Endothelial cell of umbilical vein (primary cell): ENCODE measurements at regions not wholly inside any gene's neighbourhood (a gene's known extent, or its start where the extent isn't known, plus 50 kb on each side); places are given as distances from the start of the nearest gene placed in this dataset.
A peak's percentile ranks its signal among the peaks of the same experiment; 100 is the strongest.

Experiments
- BruUV-seq: library from RNA; stranded (reverse); fragments of 400-500 nt; replicated peaks from 2 replicates; lab custom pipeline; 2021; lab: Mats Ljungman, UMichigan
- CTCF ChIA-PET: fragments of 300-600, 350-600 bp; sonication (Branson Sonifier 250); formaldehyde crosslinking; loops from one replicate; lab custom pipeline; 2021; ENCODE audit warnings: antibody characterized with exemption, inconsistent platforms; lab: Charles Lee
- POLR2A ChIA-PET: fragments of 300-600, 350-600 bp; sonication (Branson Sonifier 250); formaldehyde crosslinking; loops from one replicate; lab custom pipeline; 2021; ENCODE audit warnings: antibody characterized with exemption, inconsistent platforms; lab: Charles Lee
- DNase-seq: peaks from one replicate; pipeline ENCODE4 v3.0.0-alpha.2; 2011; ENCODE audit warnings: low read depth, low spot score
- FAIRE-seq: peaks from 2 replicates; lab custom pipeline; 2011; peaks lifted over from hg19 to GRCh38; lab: Jason Lieb, UNC
- H2AFZ ChIP-seq: 2 replicates; pipeline ENCODE4 v1.6.0; 2012; ENCODE audit warnings: low read depth, low read length, control low read depth, inconsistent platforms
- H3K27ac ChIP-seq: 2 replicates; pipeline ENCODE4 v1.5.1; 2011; ENCODE audit warnings: low read depth, mild to moderate bottlenecking, control low read depth, low read length, moderate library complexity; ENCODE audit not compliant: insufficient read depth
- H3K27me3 ChIP-seq, 2 experiments: 2 replicates each; pipeline versions ENCODE4 v1.6.0 to v1.6.1; 2011; ENCODE audit warnings: low read length in 2 of 2, mixed read lengths in 1 of 2; ENCODE audit not compliant: control insufficient read depth in 2 of 2, insufficient read depth in 2 of 2
- H3K36me3 ChIP-seq, 2 experiments: 2 replicates in 1 of 2; 3 replicates in 1 of 2; pipeline ENCODE4 v1.5.1; 2011; ENCODE audit warnings: low read length in 2 of 2, mild to moderate bottlenecking in 1 of 2, moderate library complexity in 1 of 2; ENCODE audit not compliant: control insufficient read depth in 2 of 2, insufficient read depth in 2 of 2; ENCODE audit errors: extremely low read depth in 1 of 2
- H3K4me1 ChIP-seq: 3 replicates; pipeline ENCODE4 v1.5.1; 2011; ENCODE audit warnings: mild to moderate bottlenecking, low read length; ENCODE audit not compliant: control insufficient read depth, insufficient read depth; ENCODE audit errors: extremely low read depth
- H3K4me2 ChIP-seq: 2 replicates; pipeline ENCODE4 v1.6.1; 2011; ENCODE audit warnings: low read length, control low read depth, mixed read lengths; ENCODE audit not compliant: insufficient read depth
- H3K4me3 ChIP-seq, 3 experiments: fragments of 200-600 bp in 1 of 3; sonication (generic), shearing (Covaris generic) in 1 of 3; replicated peaks in 1 of 3; 2 replicates each; pipeline ENCODE4 v1.5.1; 2011 to 2016; ENCODE audit warnings: control low read depth in 3 of 3, low read length in 3 of 3, mild to moderate bottlenecking in 2 of 3, inconsistent platforms in 1 of 3, low read depth in 1 of 3, moderate library complexity in 1 of 3; ENCODE audit not compliant: insufficient read depth in 1 of 3
- H3K79me2 ChIP-seq: 2 replicates; pipeline ENCODE4 v1.6.0; 2012; ENCODE audit warnings: low read length, inconsistent platforms; ENCODE audit not compliant: control insufficient read depth, insufficient read depth
- H3K9ac ChIP-seq: replicated peaks from 2 replicates; pipeline ENCODE3; 2011; ENCODE audit warnings: low read length, control low read depth; ENCODE audit not compliant: insufficient read depth; ENCODE audit errors: extremely low read depth
- H3K9me1 ChIP-seq: replicated peaks from 3 replicates; pipeline ENCODE4 v1.6.0; 2011; ENCODE audit warnings: mild to moderate bottlenecking, low read length; ENCODE audit not compliant: control insufficient read depth, insufficient read depth; ENCODE audit errors: extremely low read depth
- H3K9me3 ChIP-seq: replicated peaks from 2 replicates; pipeline ENCODE4 v1.5.1; 2012; ENCODE audit warnings: low read length, inconsistent platforms; ENCODE audit not compliant: control insufficient read depth, insufficient read depth
- H4K20me1 ChIP-seq: replicated peaks from 2 replicates; pipeline ENCODE3; 2011; ENCODE audit warnings: mild to moderate bottlenecking, low read length; ENCODE audit not compliant: control insufficient read depth, insufficient read depth; ENCODE audit errors: extremely low read depth
- CTCF ChIP-seq, 2 donors: IDR thresholded peaks; 1 replicate in 1 of 2; 2 replicates in 1 of 2; pipeline ENCODE4 v1.5.1; 2011; ENCODE audit warnings: low read length in 2 of 2, mild to moderate bottlenecking in 2 of 2, moderate library complexity in 2 of 2, control low read depth in 1 of 2, inconsistent platforms in 1 of 2, low read depth in 1 of 2; ENCODE audit not compliant: insufficient read depth in 1 of 2; ENCODE audit errors: extremely low read depth in 1 of 2
- EZH2 ChIP-seq: IDR thresholded peaks from 2 replicates; pipeline ENCODE4 v1.6.1; 2012; ENCODE audit warnings: borderline replicate concordance, low read depth, mild to moderate bottlenecking, moderate library complexity, low read length, inconsistent platforms; ENCODE audit not compliant: severe bottlenecking
- FOS ChIP-seq: IDR thresholded peaks from 2 replicates; pipeline ENCODE4 v1.6.1; 2011; ENCODE audit warnings: mild to moderate bottlenecking, low read length, moderate library complexity, borderline replicate concordance; ENCODE audit not compliant: insufficient read depth
- GATA2 ChIP-seq: IDR thresholded peaks from 2 replicates; pipeline ENCODE4 v1.7.0; 2011; ENCODE audit warnings: low read depth, mild to moderate bottlenecking, moderate library complexity, mixed read lengths, low read length; ENCODE audit not compliant: insufficient read length, insufficient read depth
- JUN ChIP-seq: IDR thresholded peaks from 2 replicates; pipeline ENCODE4 v1.6.1; 2011; ENCODE audit warnings: borderline replicate concordance, low read depth; ENCODE audit not compliant: insufficient read length, insufficient read depth
- MAX ChIP-seq: IDR thresholded peaks from 2 replicates; pipeline ENCODE4 v1.6.1; 2011; ENCODE audit not compliant: insufficient read depth, insufficient read length
- MYC ChIP-seq: IDR thresholded peaks from one replicate; pipeline ENCODE4 v1.6.1; 2011; ENCODE audit warnings: mild to moderate bottlenecking, low read depth, low read length
- POLR2A ChIP-seq: IDR thresholded peaks from 2 replicates; pipeline ENCODE4 v1.6.1; 2012; ENCODE audit warnings: low read depth, mild to moderate bottlenecking, control low read depth, low read length
- POLR2AphosphoS5 ChIP-seq: IDR thresholded peaks from 2 replicates; pipeline ENCODE4 v1.6.1; 2012; ENCODE audit warnings: low read depth, mild to moderate bottlenecking, control low read depth, low read length, moderate library complexity; ENCODE audit not compliant: insufficient read depth
- dilution Hi-C: fragments of 300-500 bp; cut with MboI; formaldehyde crosslinking; loops from one replicate; pipeline ENCODE4 v1.15.0; 2019; ENCODE audit warnings: low sequenced_read_pairs; ENCODE audit not compliant: extremely low pct_ligation_motif_present
- intact Hi-C: fragments of 100-400 bp; cut with micrococcal nuclease; formaldehyde crosslinking; loops from one replicate; pipeline ENCODE4 v1.10.0; 2022

- Histone ChIP-seq H3K36me3 (no peaks in the 10 kb centered on the region), H3K4me2 (peak overlapping the region; percentile 99), H3K4me3 (peak overlapping the region in 2 of 3 experiments; percentile 78 to 92), H3K27ac (no peak overlapping the region), H3K9me1 (no peaks in the 10 kb centered on the region), H3K79me2 (peaks cover 82% of the 10 kb centered on the region), H3K9ac (peak overlapping the region; percentile 3), H3K4me1 (peaks cover 57% of the 10 kb centered on the region), H3K9me3 (no peaks in the 10 kb centered on the region), H3K27me3 (no peaks in the 10 kb centered on the region), H2AFZ (no peak overlapping the region), H4K20me1 (no peaks in the 10 kb centered on the region)
- ChIA-PET CTCF (interaction anchor here (0.5 to 10.0 kb wide), 6 partner anchors 29 to 232 kb away, joined by 3 to 175 read pairs (median 5); no protein-coding TSS in a partner anchor), POLR2A (no interaction called here)
- BruUV-seq = no TSS peak
- no peak for DNase-seq
- dilution Hi-C loops = no loop called here
- no peak for FAIRE-seq
- intact Hi-C loops = loop anchor here (10.0 kb wide), 1 partner anchor 1194 kb away; no protein-coding TSS in a partner anchor
- TF ChIP-seq EZH2 (no peak), JUN (no peak), MYC (no peak), MAX (no peak), POLR2A (no peak), GATA2 (no peak), FOS (no peak), POLR2AphosphoS5 (no peak), CTCF (IDR thresholded peaks at IDR 0.05; ENCODE audit: extremely low read depth in 1 of 2, insufficient read depth in 1 of 2, low read depth in 1 of 2, low read length in 2 of 2) (no peak)
These were observed 50.9 kb downstream of the ANXA2R start for GRCh38 chr5:42989190-42989589.
